Mononuclear cell (primary cell): ENCODE measurements at regions not wholly inside any gene's neighbourhood (a gene's known extent, or its start where the extent isn't known, plus 50 kb on each side); places are given as distances from the start of the nearest gene placed in this dataset.

ENCODE experiments used
- H3K27me3 ChIP-seq: 2 replicates; pipeline ENCODE4 v1.6.0; 2011; ENCODE audit warnings: low read length, control low read depth; ENCODE audit not compliant: insufficient read depth
- H3K4me1 ChIP-seq: 2 replicates; pipeline ENCODE4 v1.5.1; 2011; ENCODE audit warnings: mild to moderate bottlenecking, low read length, control low read depth; ENCODE audit not compliant: insufficient read depth
- H3K4me3 ChIP-seq: 2 replicates; pipeline ENCODE4 v1.5.1; 2011; ENCODE audit warnings: mild to moderate bottlenecking, low read length, moderate library complexity
- H3K9me3 ChIP-seq: 2 replicates; pipeline ENCODE4 v1.5.1; 2011; ENCODE audit warnings: low read depth, mild to moderate bottlenecking, control low read depth, low read length

DNA sequence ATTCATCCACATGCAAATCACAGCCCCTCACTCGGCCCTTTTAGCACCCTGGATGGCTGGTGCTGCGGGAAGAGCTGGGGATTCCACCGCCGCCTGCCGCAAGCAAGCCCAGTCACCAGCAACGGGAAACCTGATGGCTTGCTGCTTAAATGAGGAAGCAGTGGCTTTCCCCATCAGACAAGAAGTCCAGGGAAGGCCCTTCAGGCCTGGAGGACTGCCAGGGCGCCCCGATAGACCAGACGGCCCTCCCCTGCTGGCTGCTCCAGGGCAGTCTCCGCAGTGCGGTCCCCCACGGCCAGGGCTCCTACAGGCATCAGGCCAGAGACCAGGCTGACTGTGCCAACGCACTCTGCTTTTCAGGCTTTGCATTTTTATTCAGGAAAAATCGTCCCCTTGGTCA is 439.1 kb downstream of the EIPR1 start:
- no peak overlapping the region for H3K4me3 ChIP-seq
- H3K27me3 ChIP-seq, result no peaks in the 10 kb centered on the region
- no peaks in the 10 kb centered on the region for H3K4me1 ChIP-seq
- H3K9me3 ChIP-seq, result no peaks in the 10 kb centered on the region

DNA sequence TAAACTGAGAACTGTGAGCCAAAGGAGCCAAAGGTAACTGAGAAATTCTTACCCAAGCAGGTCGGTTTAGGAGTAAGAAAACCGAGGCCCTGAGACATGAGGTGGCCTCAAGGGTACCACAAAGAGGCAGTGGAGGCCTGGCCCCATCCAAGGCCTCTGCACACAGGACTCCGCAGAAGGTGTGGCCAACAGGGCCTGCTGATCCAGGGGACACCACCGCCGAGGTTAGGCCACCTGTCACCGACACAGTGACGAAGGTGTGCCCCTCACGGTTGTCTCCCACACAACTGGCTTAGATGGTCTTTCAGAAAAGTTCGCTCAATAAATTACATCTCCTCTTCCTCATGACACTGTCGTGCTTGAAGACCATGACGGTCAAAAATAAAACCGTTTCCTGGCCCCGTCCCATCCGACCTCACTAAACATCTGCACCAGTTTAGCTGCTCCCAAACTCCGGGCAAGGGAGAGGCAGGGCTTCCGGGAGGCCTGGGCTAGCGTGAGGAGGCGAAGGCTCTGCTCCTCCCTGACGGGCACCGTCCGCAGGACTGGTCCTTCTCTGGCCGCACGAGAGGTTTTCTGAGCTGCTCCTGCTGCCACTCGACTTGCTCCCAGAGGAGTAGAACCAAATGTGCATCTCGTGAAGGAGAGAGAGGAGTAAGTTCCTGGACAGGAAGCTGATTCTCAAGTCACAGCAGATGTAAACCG is 442.0 kb downstream of the EIPR1 start:
- Histone ChIP-seq H3K27me3 (no peaks in the 10 kb centered on the region), H3K9me3 (no peaks in the 10 kb centered on the region), H3K4me1 (no peaks in the 10 kb centered on the region), H3K4me3 (no peak overlapping the region)

DNA sequence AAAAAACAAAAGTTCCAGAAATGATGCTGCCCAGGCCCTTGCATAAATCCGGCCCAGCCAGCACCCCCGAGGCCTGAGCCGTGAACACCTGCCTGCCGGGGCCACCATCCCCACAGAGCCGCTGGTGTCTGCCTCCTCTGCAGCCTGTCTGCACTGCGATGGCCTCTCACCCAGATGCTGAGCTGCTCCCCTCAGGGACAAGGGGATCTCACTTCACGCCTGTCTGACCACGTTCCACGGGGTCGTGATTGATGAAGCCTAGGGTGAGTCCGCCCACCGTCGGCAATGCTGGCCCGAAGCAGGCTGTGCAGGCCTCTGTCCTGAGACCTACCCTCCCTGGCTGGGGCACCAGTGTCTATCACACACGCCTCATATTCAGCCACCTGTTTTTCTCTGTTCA is 444.2 kb downstream of the EIPR1 start:
- no peak overlapping the region for H3K4me3 ChIP-seq
- H3K9me3 ChIP-seq, result no peaks in the 10 kb centered on the region
- H3K4me1 ChIP-seq, result no peaks in the 10 kb centered on the region
- H3K27me3 ChIP-seq, result no peaks in the 10 kb centered on the region

DNA sequence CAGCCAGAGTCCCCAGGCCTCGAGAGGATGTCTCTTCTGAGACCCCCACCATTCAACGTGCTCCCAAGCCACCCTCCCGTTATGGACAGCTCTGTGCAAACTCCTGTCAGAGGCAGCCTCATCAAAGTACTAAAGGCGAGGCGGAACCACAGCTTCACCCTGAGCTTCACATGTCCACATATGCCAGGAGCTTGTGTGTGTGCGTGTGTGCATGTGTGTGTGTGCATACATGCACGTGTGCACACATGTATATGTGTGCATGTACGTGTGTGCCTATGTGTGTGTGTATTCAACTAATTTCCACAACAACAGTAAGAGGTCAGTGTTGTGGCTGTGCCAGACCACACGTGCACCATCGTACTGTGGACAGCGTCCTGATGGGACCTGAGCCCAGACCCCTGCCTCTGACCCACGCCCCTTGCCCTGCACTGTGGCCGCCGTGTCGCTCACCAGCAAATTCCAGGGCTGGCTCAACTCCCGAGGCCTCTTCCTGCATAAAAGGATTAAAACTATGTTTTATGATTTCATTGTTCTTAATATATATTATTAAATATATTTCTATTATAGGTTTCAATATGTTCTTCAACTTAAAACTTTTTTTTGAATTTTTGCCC is 444.8 kb downstream of the EIPR1 start:
- Histone ChIP-seq H3K9me3 (no peaks in the 10 kb centered on the region), H3K4me3 (no peak overlapping the region), H3K4me1 (no peaks in the 10 kb centered on the region)

GRCh38 chr2:2932189-2932588 is 445.4 kb downstream of the EIPR1 start:
- H3K27me3 ChIP-seq, result no peaks in the 10 kb centered on the region
- H3K4me3 ChIP-seq, result no peak overlapping the region
- H3K9me3 ChIP-seq, result no peaks in the 10 kb centered on the region
- no peaks in the 10 kb centered on the region for H3K4me1 ChIP-seq

More for the DNA sequence above, 444.8 kb downstream of the EIPR1 start:
- no peaks in the 10 kb centered on the region for H3K27me3 ChIP-seq

- Histone ChIP-seq H3K4me1 (no peaks in the 10 kb centered on the region), H3K27me3 (no peaks in the 10 kb centered on the region)
Observed at GRCh38 chr2:2931318-2932075, 446.1 kb downstream of the EIPR1 start.

DNA sequence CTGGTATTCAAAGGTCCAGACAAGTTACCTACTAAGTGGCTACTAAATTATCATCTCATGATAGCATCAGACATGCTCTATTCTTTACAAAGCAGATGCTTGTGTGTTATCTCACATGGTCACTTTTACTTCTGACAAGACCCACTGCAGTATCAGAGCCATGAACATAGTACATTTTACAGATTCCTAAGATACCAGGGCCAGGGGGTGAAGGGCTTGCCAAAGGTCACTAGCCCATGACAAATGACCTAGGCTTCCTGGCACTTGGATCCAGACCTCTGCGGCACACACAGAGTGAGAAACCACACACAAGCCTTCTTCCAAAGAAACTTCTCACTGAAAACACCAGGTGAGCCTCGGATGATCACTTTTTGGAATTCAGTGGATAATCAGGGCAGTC is 446.8 kb downstream of the EIPR1 start:
- Histone ChIP-seq H3K4me3 (no peak overlapping the region), H3K4me1 (no peaks in the 10 kb centered on the region), H3K9me3 (no peaks in the 10 kb centered on the region), H3K27me3 (no peaks in the 10 kb centered on the region)

More at GRCh38 chr2:2931318-2932075, 446.1 kb downstream of the EIPR1 start:
- H3K4me3 ChIP-seq, result no peak overlapping the region
- no peaks in the 10 kb centered on the region for H3K9me3 ChIP-seq

- Histone ChIP-seq H3K9me3 (no peaks in the 10 kb centered on the region), H3K4me1 (no peaks in the 10 kb centered on the region), H3K4me3 (no peak overlapping the region), H3K27me3 (no peaks in the 10 kb centered on the region)
Observed at GRCh38 chr2:2926858-2927175, 450.8 kb downstream of the EIPR1 start.

- Histone ChIP-seq H3K4me1 (no peaks in the 10 kb centered on the region), H3K9me3 (no peaks in the 10 kb centered on the region), H3K4me3 (no peak overlapping the region), H3K27me3 (no peaks in the 10 kb centered on the region)
Observed at GRCh38 chr2:2926009-2926857, 451.4 kb downstream of the EIPR1 start.

- Histone ChIP-seq H3K4me3 (no peak overlapping the region), H3K9me3 (no peaks in the 10 kb centered on the region), H3K4me1 (no peaks in the 10 kb centered on the region), H3K27me3 (no peaks in the 10 kb centered on the region)
Observed at GRCh38 chr2:2922156-2922555, 455.5 kb downstream of the EIPR1 start.

DNA sequence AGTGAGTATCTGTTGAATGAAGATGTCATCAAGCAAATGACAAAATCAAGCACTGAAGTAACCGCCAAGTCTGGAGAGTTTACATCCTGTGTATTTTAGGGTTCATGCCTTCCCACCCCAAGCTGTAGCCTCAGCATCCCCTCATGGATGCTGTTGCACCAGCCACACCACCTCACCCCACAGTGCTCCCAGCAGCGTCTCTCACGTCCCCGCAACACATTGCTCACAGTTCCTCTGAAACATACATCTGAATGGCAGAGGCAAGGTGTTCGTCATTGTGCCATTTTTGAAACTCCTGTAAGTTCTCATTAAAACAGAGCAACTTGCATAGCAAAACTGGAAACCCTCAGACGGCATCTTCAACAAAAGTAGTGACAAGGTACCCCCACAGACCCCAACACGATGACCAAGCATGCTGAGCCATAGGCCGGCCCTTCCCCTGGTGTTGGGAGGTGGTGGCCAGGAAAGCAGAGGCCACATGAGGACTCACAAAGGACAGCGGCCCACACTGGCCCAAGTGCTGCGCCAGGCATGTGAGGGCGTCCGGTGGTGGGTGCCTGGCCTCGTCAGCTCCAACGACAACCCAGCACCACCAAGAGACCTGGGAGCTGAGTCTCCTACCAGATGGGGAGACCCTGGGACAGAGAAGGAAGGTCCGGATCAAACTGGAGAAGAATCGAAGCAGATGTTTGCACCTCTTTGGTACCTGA is 456.5 kb downstream of the EIPR1 start:
- Histone ChIP-seq H3K27me3 (no peaks in the 10 kb centered on the region), H3K4me3 (no peak overlapping the region), H3K4me1 (no peaks in the 10 kb centered on the region), H3K9me3 (no peaks in the 10 kb centered on the region)

DNA sequence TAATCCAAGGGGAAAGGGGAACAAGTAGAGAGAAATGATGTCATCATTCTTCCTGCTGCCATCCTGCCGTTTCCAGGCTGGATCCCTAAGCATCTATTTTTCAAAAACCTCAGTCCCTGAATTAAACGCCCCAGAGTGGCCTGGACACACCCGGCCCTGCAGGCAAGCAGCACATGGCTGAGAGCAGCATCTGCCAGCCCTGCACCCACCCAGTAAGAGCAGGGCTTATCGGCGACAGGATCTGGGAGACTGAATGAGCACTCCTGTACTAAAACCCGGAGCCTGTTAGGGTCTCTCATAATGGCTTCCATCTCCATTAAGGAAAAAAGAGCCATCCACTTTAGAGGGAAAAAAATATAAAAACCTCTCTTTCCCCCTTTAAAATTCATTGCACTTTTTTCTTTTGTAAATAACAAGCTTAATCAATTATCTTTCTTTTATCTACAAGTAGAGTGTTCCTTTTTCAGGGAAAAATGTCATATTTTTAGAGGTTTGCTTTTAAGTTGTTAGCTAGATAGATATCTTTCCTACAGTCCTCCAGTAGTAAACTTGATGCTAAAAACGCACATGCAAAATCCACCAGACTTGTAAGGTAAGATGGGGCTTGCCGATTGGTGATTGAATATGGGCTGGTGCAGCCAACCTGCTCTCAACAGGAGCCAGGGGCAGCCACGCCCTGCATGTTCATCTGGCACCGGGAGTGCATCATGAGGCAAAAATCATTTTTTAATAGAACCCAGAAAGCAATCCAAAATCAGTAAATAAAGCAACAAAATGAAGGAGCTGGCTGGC is 457.8 kb downstream of the EIPR1 start:
- Histone ChIP-seq H3K4me3 (no peak overlapping the region), H3K4me1 (no peaks in the 10 kb centered on the region), H3K27me3 (no peaks in the 10 kb centered on the region), H3K9me3 (no peaks in the 10 kb centered on the region)

- Histone ChIP-seq H3K9me3 (no peaks in the 10 kb centered on the region), H3K27me3 (no peaks in the 10 kb centered on the region), H3K4me1 (no peaks in the 10 kb centered on the region), H3K4me3 (no peak overlapping the region)
Observed at GRCh38 chr2:2919026-2919425, 458.6 kb downstream of the EIPR1 start.

- Histone ChIP-seq H3K27me3 (no peaks in the 10 kb centered on the region), H3K9me3 (no peaks in the 10 kb centered on the region), H3K4me3 (no peak overlapping the region), H3K4me1 (no peaks in the 10 kb centered on the region)
Observed at GRCh38 chr2:2916621-2917020, 461.0 kb downstream of the EIPR1 start.
